ENCODE measurements at regions not wholly inside any gene's neighbourhood (a gene's known extent, or its start where the extent isn't known, plus 50 kb on each side); places are given as distances from the start of the nearest gene placed in this dataset.

DNA sequence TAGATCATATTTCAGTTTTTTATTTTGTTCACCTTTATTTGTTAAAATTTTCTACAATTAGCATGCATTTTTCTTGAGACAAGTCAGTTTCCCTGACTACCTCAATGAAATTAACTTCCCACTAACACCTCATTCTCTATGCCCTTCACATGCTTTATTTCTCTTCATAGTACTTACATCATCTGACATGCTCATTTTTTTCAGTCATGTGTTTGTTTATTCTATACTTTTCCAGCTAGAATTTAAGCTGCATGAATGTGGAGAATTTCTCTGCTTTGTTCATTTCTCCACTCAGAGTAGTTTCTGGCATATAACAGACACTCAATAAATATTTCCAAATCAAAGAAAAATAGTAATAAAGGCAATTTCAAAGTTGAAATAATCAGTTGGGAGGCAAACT is 78.9 kb upstream of the SCN7A start:
- TF ChIP-seq, protein P1, sequence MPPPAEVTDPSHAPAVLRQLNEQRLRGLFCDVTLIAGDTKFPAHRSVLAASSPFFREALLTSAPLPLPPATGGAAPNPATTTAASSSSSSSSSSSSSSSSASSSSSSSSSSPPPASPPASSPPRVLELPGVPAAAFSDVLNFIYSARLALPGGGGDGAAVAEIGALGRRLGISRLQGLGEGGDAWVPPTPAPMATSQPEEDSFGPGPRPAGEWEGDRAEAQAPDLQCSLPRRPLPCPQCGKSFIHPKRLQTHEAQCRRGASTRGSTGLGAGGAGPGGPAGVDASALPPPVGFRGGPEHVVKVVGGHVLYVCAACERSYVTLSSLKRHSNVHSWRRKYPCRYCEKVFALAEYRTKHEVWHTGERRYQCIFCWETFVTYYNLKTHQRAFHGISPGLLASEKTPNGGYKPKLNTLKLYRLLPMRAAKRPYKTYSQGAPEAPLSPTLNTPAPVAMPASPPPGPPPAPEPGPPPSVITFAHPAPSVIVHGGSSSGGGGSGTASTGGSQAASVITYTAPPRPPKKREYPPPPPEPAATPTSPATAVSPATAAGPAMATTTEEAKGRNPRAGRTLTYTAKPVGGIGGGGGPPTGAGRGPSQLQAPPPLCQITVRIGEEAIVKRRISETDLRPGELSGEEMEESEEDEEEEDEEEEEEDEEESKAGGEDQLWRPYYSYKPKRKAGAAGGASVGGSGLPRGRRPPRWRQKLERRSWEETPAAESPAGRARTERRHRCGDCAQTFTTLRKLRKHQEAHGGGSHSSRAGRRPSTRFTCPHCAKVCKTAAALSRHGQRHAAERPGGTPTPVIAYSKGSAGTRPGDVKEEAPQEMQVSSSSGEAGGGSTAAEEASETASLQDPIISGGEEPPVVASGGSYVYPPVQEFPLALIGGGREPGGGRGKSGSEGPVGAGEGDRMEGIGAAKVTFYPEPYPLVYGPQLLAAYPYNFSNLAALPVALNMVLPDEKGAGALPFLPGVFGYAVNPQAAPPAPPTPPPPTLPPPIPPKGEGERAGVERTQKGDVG (CRISPR knock-in tag; IDR thresholded peaks at IDR 0.05), result no peak
- no peak for TF ChIP-seq BCL11A (IDR thresholded peaks at IDR 0.05; ENCODE audit: low read depth, low read length)
